ENCODE measurements at regions not wholly inside any gene's neighbourhood (a gene's known extent, or its start where the extent isn't known, plus 50 kb on each side); places are given as distances from the start of the nearest gene placed in this dataset.
A peak's percentile ranks its signal among the peaks of the same experiment; 100 is the strongest.
"Not testable (repeated sequence)": the region's sequence is repeated elsewhere in the genome, so short reads cannot be mapped to it uniquely, and the experiment has no call there.

DNA sequence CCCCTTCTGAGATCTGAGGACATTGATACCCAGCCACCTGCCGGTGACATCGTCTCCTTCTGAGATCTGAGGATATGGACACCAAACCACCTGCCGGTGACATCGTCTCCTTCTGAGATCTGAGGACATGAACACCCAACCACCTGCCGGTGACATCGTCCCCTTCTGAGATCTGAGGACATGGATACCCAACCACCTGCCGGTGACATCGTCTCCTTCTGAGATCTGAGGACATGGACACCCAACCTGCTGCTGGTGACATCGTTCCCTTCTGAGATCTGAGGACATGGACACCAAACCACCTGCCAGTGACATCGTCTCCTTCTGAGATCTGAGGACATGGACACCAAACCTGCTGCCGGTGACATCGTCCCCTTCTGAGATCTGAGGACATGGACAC lies 396.1 kb upstream of the TNRC6C start:
- DNase-seq, result not testable (repeated sequence)

- DNase-seq, result peak; percentile 16
Observed at GRCh38 chr17:77563439-77564102, 394.9 kb upstream of the TNRC6C start.

GRCh38 chr17:77564278-77564920 lies 394.1 kb upstream of the TNRC6C start:
- DNase-seq, result peak; percentile 8

DNA sequence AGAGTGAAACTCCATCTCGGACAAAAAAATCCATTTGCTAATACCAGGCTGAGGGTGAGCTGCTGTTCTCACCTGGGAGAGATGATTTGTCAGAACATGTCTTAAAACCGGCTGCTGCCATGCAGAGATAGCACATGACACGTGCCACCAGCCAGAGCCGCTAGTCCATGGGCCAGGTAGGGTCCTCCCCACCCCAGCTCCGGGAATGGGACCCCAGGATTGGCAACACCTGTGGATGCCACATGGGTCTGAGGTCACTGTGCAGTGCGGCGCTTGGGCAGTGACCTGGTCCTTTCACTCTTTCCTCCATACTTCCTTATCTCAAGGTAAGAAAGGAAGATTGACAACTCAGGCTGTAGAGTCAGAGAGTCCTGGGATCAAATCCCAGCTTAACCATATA lies 393.3 kb upstream of the TNRC6C start:
- DNase-seq, result peak; percentile 26

DNA sequence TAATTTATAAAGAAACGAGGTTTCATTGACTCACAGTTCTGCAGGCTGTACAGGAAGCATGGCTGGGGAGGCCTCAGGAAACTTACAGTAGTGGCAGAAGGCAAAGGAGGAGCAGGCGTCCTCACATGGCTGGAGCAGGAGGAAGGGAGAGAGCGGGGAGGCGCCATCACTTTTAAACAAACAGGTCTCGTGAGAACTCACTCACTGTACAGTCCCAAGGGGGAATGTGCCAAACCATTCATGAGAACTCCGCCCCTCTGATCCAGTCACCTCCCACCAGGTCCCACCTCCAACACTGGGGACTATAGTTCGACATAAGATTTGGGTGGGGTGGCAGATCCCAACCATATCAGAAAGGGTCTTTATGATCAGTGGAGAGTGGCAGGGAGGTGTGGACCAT lies 392.4 kb upstream of the TNRC6C start:
- DNase-seq, result peak; percentile 16

DNA sequence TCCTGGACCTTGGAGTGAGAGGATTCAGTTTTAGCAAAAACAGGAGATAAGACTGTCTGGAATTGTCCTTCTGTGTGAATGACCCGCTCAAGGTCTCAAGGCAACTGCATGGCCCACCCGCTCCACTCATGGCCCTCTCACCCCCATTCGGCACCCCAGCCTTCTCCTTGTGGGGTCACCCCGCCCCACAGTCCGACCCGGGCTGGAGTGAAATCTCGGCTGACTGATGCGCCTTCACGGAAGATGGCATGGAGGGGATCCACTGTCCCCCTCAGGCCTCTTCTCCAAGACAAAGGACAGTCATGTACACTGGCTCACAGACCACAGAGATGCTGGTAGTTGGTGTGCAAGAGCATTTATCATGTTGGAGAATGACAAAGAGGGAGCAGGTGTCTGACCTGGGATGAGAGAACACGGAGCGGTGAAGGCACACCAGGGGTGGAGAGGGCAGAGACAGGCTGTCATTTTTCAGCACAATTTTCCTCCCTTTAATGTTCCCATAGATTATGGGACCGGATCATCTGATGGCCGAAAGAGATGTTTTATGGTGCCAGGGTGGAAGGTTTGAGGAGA lies 391.9 kb upstream of the TNRC6C start:
- peak; percentile 16 for DNase-seq

DNA sequence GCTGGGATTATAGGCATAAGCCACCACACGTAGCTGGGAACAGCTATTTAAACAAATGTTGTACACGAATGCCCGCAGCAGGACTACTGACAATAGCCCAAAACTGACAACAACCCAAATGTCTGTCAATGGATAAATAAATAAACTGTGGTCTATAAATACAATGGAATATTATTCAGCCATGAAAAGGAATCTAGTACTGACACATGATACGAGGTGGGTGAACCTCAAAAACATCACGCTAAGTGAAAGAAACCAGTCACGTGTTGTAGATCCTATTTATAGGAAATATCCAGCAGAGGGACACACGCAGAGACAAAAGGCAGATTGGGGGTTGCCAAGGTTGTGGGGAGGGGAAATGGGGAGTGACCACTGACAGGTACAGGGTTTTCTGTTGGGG lies 390.0 kb upstream of the TNRC6C start:
- DNase-seq, result no peak

- peak; percentile 25 for DNase-seq
Observed at GRCh38 chr17:77569846-77570564, 388.5 kb upstream of the TNRC6C start.

- DNase-seq, result peak; percentile 17
Observed at GRCh38 chr17:77570565-77570898, 388.0 kb upstream of the TNRC6C start.

GRCh38 chr17:77571155-77571981 lies 387.1 kb upstream of the TNRC6C start:
- peak; percentile 72 for DNase-seq

- DNase-seq, result peak; percentile 22
Observed at GRCh38 chr17:77572065-77572601, 386.4 kb upstream of the TNRC6C start.

GRCh38 chr17:77572851-77573250 lies 385.7 kb upstream of the TNRC6C start:
- DNase-seq, result no peak

DNA sequence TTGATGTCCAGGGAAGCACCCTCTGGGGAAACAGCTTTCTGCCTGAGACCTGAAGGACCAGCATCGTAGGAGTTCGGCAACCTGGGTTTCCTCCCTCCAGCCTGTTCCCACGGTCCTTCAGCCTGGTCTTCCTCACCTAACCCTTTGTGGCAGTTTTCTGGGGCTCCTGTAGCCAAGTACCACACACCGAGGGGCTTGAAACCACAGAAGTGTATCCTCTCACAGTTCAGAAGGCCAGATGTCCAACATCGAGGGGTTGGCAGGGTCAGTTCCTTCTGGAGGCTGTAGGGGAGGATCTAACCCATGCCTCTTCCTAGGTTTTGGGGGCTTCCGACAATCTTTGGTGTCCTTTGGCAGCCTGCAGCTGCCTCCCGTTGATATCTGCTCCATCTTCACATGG lies 381.0 kb upstream of the TNRC6C start:
- DNase-seq, result peak; percentile 7

DNA sequence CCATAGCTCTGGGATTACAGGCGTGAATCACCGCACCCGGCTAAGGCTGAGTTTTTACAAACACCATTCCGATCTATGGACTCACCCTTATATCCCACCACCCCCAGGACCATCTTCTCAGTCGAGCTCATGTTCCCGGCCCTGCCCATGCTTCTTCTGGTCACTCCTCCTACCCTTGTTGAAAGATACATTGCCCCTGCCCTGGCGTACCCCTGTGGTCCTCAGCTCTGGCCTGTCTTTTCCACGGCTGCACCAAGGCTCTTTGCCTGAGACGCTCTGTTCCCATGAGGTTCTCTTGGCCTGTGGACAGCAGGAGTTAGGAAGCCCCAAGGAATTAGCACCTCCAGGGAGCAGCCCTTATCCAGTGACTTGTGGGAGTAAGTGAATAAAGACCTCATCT lies 379.4 kb upstream of the TNRC6C start:
- DNase-seq, result peak; percentile 7

- peak; percentile 8 for DNase-seq
Observed at GRCh38 chr17:77579682-77580081, 378.8 kb upstream of the TNRC6C start.

DNA sequence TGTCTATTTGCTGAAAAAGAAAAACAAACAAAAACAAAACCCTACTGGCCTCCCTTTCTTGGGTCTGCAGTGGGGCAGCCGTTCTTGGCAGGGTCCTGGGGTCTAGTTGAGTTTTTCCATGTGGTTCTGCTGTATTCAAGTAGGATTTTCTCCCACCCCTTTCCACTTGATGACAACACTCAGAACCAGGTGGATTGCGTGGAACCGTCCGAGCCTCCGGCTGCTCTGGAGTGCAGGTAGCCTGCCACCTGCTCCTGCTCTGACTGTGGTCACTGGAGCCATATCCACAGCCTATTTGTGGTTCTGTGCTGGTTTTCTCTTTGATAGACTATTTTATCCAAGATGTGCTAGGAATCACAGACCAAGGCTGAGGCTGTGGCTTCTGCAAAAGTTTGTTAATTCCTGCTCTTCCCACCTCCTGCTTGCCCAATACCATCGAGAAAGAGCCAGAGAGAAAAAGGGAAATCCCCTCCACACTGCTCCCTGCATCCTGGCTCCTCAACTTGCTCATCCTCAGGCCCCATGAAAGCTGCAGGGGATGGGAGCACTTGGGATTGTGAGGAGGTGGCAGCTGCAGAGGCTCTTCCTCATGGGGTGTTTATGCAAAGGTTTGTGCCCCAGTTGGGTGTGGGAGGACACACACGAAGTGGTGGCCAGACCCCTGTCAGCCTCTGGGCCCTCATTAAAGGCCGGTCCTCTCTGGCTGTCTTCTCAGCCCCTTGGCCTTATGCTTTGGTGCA lies 377.8 kb upstream of the TNRC6C start:
- DNase-seq, result no peak

GRCh38 chr17:77581480-77581879 lies 377.0 kb upstream of the TNRC6C start:
- DNase-seq, result no peak

DNA sequence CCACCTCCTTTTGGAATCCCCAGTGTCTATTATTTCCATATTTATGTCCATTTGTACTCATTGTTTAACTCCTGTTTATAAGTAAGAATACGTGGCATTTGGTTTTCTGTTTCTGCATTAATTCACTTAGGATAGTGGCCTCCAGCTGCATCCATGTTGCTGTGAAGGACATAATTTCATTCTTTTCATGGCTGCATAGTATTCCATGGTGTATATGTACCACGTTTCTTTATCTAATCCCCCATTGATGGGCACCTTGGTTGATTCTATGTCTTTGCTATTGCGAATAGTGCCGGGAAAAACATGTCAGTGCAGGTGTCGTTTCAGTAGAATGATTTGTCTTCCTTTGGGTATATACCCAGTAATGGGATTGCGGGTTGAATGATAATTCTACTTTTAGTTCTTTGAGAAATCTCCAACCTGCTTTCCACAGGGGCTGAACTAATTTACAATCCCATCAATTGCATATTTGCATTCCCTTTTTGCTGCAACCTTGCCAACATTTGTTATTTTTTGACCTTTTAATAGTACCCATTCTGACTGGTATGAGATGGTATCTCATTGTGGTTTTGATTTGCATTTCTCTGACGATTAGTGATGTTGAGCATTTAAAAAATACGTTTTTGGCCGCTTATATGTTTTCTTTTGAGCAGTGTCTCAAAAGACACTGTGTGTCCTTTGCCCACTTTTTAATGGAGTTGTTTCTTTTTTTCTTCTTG lies 373.2 kb upstream of the TNRC6C start:
- no peak for DNase-seq

- DNase-seq, result no peak
Observed at GRCh38 chr17:77590951-77591735, 367.4 kb upstream of the TNRC6C start.

GRCh38 chr17:77592106-77592865 lies 366.2 kb upstream of the TNRC6C start:
- no peak for DNase-seq
